HG02571 (cell line): ENCODE measurements at regions not wholly inside any gene's neighbourhood (a gene's known extent, or its start where the extent isn't known, plus 50 kb on each side); places are given as distances from the start of the nearest gene placed in this dataset.
"Not testable (repeated sequence)": the region's sequence is repeated elsewhere in the genome, so short reads cannot be mapped to it uniquely, and the experiment has no call there.

Experiments
- ATAC-seq: cut with Tn5 transposase; IDR thresholded peaks from one replicate; pipeline ENCODE4 v1.9.1; 2021; ENCODE audit warnings: mild to moderate bottlenecking, moderate library complexity; ENCODE audit not compliant: unreplicated experiment

GRCh38 chr5:67954351-67954750, 261.2 kb upstream of the PIK3R1 start:
- no peak for ATAC-seq

- ATAC-seq = no peak
Measured at GRCh38 chr5:67942421-67942820, 273.1 kb upstream of the PIK3R1 start.

DNA sequence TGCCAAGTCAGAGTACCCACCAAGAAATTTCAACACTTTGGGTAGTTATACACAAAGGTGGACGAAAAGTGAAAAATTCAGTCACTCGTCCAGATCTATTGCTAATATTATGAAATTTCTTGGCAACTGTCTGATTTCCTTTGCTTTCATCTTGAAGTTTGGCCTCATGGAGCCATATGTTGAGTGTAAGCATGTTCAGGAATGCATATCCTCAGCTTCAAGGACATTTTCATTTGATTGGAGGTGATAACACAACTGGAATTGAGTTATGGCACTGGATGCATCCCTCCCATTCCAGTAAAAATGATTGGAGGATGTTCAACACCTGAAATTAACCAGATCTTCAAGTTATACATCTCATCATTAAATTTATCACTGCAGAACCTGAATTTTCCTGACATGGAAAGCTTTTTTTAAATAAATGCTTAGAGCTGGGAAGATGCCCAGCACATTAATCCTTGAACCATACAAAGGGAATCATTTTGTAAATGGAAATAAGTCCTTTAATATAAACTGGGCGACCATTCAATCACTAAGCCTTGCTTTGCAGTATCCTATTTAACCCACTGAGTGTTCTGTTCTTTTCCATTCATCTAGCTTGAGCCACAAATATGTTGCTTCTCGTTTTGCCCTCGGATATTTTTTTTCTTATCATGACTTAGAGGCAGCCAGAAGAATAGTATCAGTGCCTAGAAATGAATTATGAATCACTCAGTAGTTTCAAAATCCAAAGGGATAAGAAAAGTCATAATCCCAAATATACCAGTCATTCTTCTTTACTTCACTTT, 273.7 kb upstream of the PIK3R1 start:
- ATAC-seq = no peak

- no peak for ATAC-seq
Measured at GRCh38 chr5:67935908-67936566, 279.5 kb upstream of the PIK3R1 start.

DNA sequence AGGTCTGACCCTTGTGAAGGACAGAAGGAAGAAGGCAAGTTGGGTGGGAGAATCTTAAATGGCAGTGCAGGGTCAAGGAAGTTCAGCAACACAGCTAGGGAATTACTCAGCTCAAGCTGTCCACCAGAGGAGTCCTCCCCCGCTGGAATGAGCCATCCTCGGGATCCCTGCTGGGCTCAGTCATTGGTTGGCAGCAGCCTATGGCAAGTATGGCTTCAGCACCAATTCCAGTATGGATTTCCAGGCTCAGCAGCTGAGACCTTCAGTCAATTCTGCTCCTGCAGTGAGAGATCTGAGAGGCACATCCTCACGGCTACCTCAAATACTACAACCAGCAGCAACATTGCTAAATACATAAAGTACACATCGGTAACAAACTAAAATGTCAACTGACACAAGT, 280.6 kb upstream of the PIK3R1 start:
- ATAC-seq = no peak

DNA sequence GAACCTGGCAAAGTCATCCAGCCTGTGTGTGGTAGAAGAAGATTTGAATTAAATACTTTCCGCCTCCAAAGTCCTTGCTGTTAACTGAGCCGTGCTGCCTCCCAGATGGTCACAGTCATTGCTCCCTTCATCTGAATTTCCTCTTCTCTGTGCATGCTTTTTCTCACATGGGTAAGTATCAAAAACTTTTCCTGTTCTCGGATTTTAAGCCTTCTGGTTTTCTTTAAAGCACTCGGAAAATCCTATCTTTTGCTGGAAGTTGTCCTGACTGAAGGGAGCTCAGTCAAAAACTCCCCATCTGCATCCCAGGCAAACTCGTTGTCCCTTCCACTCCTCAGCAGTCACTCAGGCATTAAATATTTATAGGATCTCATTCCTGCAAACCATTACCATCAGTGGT, 290.0 kb upstream of the PIK3R1 start:
- no peak for ATAC-seq

DNA sequence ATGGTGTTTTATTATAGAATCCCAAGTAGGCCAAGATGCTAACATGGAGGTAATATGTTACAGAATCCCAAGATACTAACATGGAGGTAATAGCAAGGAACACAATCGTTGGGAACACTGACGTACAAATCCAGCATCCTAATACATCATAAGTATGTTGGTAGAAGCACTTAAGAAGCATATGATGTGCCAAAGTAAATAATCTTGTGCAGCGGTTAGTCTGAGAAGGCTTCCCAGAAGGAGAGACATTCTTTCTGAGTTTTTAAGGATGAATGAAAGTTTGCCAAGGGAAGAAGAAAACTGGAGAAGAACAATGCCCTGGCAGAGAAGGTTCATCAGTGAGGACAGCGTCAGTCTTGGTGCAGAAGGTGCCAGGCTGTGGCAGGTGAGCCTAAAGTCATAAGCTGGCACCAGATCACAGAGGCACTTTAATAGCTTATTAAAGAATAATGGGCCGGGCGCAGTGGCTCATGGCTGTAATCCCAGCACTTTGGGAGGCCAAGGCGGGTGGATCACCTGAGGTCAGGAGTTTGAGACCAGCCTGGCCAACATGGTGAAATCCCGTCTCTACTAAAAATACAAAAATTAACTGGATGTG, 294.5 kb upstream of the PIK3R1 start:
- no peak for ATAC-seq

GRCh38 chr5:67919532-67919931, 296.0 kb upstream of the PIK3R1 start:
- ATAC-seq = not testable (repeated sequence)

DNA sequence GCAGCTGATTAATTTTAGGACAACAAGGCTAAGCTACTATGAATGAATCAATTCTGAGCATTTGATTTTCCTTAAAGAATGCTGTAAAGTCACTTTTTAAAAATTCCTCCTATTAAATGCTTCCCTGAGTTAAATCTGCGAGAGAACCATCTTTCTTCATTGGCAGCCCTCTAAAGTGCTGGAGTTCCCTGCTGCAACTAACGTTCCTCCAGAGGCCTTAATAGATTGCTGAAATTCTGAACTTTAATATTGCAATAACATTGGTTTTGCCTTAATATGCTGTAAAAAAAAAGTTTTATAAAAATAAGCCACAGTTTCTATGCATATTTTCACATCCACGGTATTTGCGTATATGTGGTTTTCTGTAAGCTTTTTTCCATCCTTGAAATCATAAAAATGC, 298.0 kb upstream of the PIK3R1 start:
- no peak for ATAC-seq

DNA sequence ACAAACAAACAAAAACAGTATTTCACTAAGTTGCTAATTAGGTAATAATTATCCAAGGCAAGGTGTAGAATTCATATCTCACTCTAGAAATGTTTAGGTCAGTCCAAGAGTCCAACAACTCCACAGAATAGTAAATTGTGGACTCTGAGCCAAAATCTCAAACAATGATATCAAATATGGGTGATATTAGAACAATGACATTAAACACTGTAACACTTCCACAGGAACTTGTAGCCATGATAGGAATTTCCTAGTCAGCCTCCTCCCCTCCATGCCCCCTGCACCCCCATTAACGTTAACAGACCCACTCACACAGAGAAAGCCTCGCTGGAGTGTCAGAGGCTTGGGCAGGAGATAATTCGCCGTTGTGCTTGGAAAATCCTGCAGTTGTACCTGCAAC, 305.0 kb upstream of the PIK3R1 start:
- no peak for ATAC-seq

DNA sequence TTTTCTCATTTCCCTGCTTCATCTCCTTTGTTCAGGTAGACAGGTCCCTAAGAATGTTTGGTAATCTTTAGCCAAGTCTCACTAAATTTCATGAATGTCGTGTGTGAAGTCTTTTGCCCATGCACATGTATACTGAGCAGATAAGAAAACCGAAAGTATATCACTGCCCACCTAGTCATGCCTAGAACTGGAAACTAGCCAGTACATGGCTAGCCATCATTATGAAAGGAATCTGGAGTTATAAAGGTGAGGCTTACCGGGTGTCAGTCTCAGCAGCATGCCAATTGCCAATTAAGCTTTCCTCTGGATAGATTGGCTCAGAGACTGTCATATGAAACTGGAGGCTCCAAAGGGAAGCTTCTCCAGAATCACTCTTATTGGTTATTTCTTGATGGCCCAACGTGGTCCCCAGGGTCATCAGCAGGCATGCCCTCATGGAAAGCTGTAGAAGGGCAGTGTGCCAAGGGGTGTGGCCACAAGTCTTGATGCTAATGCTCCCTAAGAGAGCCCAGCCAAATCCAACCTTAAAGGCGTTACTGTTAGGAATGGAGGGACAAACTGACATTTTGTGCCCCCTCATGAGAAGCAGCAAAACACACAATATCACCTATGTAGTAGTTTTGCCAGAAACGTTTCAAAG, 307.3 kb upstream of the PIK3R1 start:
- ATAC-seq = no peak

DNA sequence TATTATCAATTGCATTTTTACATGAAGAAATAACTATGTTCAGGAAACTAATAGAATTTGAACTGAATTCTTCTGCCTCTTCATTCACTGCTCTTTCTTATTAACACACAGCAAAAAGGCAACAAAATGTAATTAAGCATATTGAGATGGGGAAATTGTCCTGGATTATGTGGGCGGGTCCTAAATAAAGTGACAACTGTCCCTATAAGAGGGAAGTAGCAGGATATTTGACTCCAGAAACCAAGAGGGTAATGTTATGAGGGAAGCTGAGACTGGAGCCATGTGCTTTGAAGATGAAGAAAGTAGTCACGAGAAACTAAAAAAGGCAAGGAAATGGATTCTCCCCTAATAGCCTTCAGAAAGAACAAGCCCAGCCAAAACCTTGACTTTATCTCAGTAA, 311.2 kb upstream of the PIK3R1 start:
- ATAC-seq = no peak

DNA sequence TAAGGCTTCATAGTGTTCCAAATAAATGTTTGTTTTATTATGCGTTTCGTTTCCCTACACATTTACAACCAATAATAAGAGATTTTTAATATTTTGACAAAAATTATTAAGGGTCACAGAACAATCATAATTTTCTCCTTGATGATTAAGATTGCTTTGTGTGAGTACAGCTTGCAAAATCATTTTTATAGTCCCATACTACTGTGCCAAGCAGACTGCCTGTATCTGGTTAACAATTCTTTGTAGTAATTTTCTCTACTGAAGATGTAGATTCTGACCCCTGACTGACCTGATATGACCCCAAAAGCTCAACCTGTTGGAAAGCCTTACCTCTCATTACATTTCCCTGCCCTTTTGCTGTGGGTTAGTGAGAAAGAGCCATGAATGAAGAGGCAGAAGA, 311.9 kb upstream of the PIK3R1 start:
- ATAC-seq = no peak

- ATAC-seq = no peak
Measured at GRCh38 chr5:67903121-67903520, 312.4 kb upstream of the PIK3R1 start.

DNA sequence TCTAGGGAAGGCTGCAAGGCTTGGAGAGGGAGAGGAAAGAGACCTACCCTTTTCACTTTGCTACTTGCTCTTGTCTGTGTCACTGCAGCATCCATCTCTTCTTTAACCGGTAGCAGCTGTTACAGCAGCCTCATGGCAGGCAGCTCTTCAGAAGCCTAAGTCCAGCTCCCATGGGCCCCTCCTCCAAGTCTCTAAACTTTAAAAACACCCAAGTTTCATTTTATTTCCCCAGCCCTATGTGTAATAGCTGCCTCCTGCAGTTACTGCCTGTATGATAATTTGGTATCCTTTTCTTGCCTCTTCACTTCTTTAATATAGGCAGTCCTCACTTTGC, 313.1 kb upstream of the PIK3R1 start:
- ATAC-seq = no peak

DNA sequence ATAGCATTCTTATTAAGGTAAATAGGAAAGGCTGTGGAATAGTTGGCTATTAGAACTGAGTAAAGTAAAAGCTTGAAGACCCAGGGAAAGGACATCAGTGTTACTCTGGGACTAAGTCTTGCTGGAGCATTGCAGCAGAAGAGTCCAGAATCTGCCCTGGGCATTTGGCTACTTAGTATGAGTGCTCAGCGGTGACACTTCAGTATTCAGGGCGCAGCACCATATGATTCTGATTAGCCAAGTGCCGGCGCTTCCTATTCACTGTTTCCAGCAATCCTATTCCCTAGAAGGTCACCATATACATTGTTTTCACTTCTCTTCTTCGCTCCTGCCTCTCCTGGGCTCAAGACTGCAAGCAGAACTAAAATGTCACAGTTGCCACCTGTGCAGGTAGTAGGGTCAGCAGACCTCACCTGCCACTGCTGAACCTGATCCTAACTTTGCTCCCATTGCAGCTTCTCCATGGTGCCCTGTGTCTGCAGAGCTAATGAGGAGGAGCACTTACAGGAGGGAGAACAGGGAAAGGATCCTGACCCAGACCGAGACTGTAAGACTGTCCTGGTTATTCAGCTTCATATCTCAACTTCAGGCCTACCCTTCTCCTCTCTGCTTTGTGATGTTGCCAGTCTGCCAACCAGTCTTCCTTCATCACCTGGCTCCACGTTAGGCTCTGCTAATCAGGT, 313.6 kb upstream of the PIK3R1 start:
- ATAC-seq = no peak

GRCh38 chr5:67900514-67900913, 315.0 kb upstream of the PIK3R1 start:
- ATAC-seq = no peak

DNA sequence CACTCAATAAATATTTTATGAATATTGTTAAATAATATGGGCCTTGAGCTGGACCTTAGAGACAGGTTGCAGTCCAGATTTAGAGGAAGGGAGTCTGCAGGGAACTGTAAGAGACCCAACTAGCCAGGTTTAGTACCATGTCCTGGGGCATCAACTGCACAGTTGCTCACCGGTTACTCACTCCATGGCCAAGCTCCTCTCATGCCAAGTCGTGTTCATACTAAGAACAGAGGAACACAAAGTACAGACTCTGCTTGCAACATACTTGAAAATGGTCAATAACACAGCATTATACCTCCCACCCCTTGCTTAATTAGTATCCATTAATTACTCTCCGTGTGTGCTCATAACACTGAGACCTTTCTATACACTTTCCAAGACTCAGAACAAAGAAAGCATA, 317.6 kb upstream of the PIK3R1 start:
- no peak for ATAC-seq

DNA sequence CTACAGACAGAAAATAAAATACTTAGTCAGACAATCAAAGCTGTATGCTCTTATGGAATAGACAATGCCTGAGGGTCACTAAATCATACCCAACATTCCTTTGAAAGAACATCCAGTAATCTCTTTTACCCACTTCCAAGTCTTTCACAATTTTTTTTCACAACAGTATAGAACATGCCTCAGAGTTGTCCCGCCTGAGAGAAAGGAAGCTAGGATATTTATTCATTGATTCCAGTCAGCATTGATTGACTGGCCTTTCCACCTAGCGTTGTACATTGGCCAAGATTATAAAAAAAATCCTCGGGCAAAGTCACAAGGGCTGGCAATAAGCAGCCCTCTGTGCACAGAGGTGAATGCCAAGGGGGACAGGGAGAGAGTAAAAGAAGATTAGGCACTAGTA, 318.1 kb upstream of the PIK3R1 start:
- ATAC-seq = no peak

DNA sequence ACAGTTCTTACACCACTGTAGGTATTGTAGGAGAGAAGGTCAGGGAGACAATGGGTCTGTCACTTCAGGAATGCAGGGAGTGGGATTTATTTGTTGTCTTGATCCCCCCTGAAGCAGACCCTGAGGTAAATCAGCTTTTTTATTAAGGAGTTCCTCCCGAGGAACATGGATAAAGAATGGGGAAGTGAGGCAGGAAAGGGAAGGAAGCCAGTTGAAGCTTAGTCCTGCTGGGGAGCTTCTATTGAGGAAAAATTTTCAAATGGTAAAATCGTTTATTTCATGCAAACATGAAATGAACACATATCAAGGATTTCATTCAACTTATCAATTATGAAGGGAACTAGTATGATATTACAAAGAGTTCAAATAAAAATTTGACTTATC, 318.6 kb upstream of the PIK3R1 start:
- no peak for ATAC-seq

GRCh38 chr5:67896311-67896929, 319.1 kb upstream of the PIK3R1 start:
- no peak for ATAC-seq
